ENCODE measurements at regions not wholly inside any gene's neighbourhood (a gene's known extent, or its start where the extent isn't known, plus 50 kb on each side); places are given as distances from the start of the nearest gene placed in this dataset.

GRCh38 chr22:48154169-48154942, 1391.9 kb downstream of the TBC1D22A start:
- no peak for DNase-seq

- DNase-seq = no peak
These were observed 1391.3 kb downstream of the TBC1D22A start for GRCh38 chr22:48153726-48154125.

GRCh38 chr22:48152916-48153315, 1390.5 kb downstream of the TBC1D22A start:
- no peak for DNase-seq

GRCh38 chr22:48152164-48152775, 1389.8 kb downstream of the TBC1D22A start:
- no peak for DNase-seq

- no peak for DNase-seq
These were observed 1389.2 kb downstream of the TBC1D22A start for GRCh38 chr22:48151641-48152040.

- no peak for DNase-seq
These were observed 1385.4 kb downstream of the TBC1D22A start for GRCh38 chr22:48147831-48148230.

- no peak for DNase-seq
These were observed 1385.0 kb downstream of the TBC1D22A start for GRCh38 chr22:48147404-48147803.

GRCh38 chr22:48146426-48146825, 1384.0 kb downstream of the TBC1D22A start:
- no peak for DNase-seq

- DNase-seq = no peak
These were observed 1383.3 kb downstream of the TBC1D22A start for GRCh38 chr22:48145738-48146137.

- DNase-seq = no peak
These were observed 1381.9 kb downstream of the TBC1D22A start for GRCh38 chr22:48144318-48144717.

GRCh38 chr22:48143856-48144255, 1381.4 kb downstream of the TBC1D22A start:
- no peak for DNase-seq

- no peak for DNase-seq
These were observed 1379.9 kb downstream of the TBC1D22A start for GRCh38 chr22:48142388-48142787.

- DNase-seq = no peak
These were observed 1378.9 kb downstream of the TBC1D22A start for GRCh38 chr22:48141301-48141700.

GRCh38 chr22:48140261-48140813, 1377.9 kb downstream of the TBC1D22A start:
- no peak for DNase-seq

GRCh38 chr22:48139776-48140175, 1377.3 kb downstream of the TBC1D22A start:
- DNase-seq = no peak

GRCh38 chr22:48138855-48139254, 1376.4 kb downstream of the TBC1D22A start:
- no peak for DNase-seq

- no peak for DNase-seq
These were observed 1376.0 kb downstream of the TBC1D22A start for GRCh38 chr22:48138427-48138826.

- DNase-seq = no peak
These were observed 1375.2 kb downstream of the TBC1D22A start for GRCh38 chr22:48137640-48138039.

- no peak for DNase-seq
These were observed 1373.1 kb downstream of the TBC1D22A start for GRCh38 chr22:48135592-48135991.

GRCh38 chr22:48125416-48125815, 1363.0 kb downstream of the TBC1D22A start:
- DNase-seq = no peak

- no peak for DNase-seq
These were observed 1359.5 kb downstream of the TBC1D22A start for GRCh38 chr22:48121984-48122383.

GRCh38 chr22:48118654-48119053, 1356.2 kb downstream of the TBC1D22A start:
- DNase-seq = no peak

GRCh38 chr22:48116871-48117270, 1354.4 kb downstream of the TBC1D22A start:
- no peak for DNase-seq
